Posterior cingulate gyrus (tissue), 11 donors: ENCODE measurements at regions not wholly inside any gene's neighbourhood (a gene's known extent, or its start where the extent isn't known, plus 50 kb on each side); places are given as distances from the start of the nearest gene placed in this dataset.
"Not testable (repeated sequence)": the region's sequence is repeated elsewhere in the genome, so short reads cannot be mapped to it uniquely, and the experiment has no call there.

Source experiments
- DNase-seq, 10 donors: peaks; one replicate each; pipeline versions ENCODE4 v3.0.0 to v3.0.0-alpha.2; 2020 to 2021; ENCODE audit warnings: mixed read lengths in 3 of 10
- intact Hi-C: fragments of 100-400 bp; cut with DNase I; formaldehyde crosslinking; loops from one replicate; pipeline ENCODE4 v1.15.1; 2023

GRCh38 chr11:57047610-57048009 lies 58.9 kb downstream of the OR5AK2 start:
- DNase-seq, result no peak
- intact Hi-C loops, result no loop called here

- intact Hi-C loops, result no loop called here
- no peak for DNase-seq
Measured at GRCh38 chr11:57049749-57050148, 61.0 kb downstream of the OR5AK2 start.

- DNase-seq, result no peak
- intact Hi-C loops, result no loop called here
Measured at GRCh38 chr11:57054817-57055216, 66.1 kb downstream of the OR5AK2 start.

GRCh38 chr11:57055744-57056143 lies 67.0 kb downstream of the OR5AK2 start:
- no peak for DNase-seq
- intact Hi-C loops, result no loop called here

GRCh38 chr11:57056735-57057134 lies 68.0 kb downstream of the OR5AK2 start:
- intact Hi-C loops, result no loop called here
- DNase-seq, result no peak

- no peak for DNase-seq
- intact Hi-C loops, result no loop called here
Measured at GRCh38 chr11:57057561-57057960, 68.8 kb downstream of the OR5AK2 start.

GRCh38 chr11:57062957-57063356 lies 74.2 kb downstream of the OR5AK2 start:
- intact Hi-C loops, result not testable (repeated sequence)
- DNase-seq, result peak in 3 of 10 donors; percentile 63 to 76 (median 73)

GRCh38 chr11:57069942-57070341 lies 81.2 kb downstream of the OR5AK2 start:
- DNase-seq, result no peak
- intact Hi-C loops, result no loop called here

GRCh38 chr11:57071829-57072228 lies 83.1 kb downstream of the OR5AK2 start:
- DNase-seq, result no peak

GRCh38 chr11:57072640-57073039 lies 83.9 kb downstream of the OR5AK2 start:
- DNase-seq, result no peak
- intact Hi-C loops, result no loop called here

More at GRCh38 chr11:57071829-57072228, 83.1 kb downstream of the OR5AK2 start:
- intact Hi-C loops, result no loop called here

- intact Hi-C loops, result no loop called here
Measured at GRCh38 chr11:57073128-57073527, 84.4 kb downstream of the OR5AK2 start.

GRCh38 chr11:57081356-57081755 lies 92.6 kb downstream of the OR5AK2 start:
- intact Hi-C loops, result no loop called here
- no peak for DNase-seq

More at GRCh38 chr11:57073128-57073527, 84.4 kb downstream of the OR5AK2 start:
- no peak for DNase-seq

GRCh38 chr11:57082125-57082524 lies 93.4 kb downstream of the OR5AK2 start:
- intact Hi-C loops, result no loop called here
- DNase-seq, result no peak

- no peak for DNase-seq
- intact Hi-C loops, result no loop called here
Measured at GRCh38 chr11:57083641-57084385, 95.1 kb downstream of the OR5AK2 start.

GRCh38 chr11:57085611-57086010 lies 96.1 kb upstream of the LRRC55 start:
- intact Hi-C loops, result no loop called here
- no peak for DNase-seq

GRCh38 chr11:57087991-57088390 lies 93.8 kb upstream of the LRRC55 start:
- DNase-seq, result no peak
- intact Hi-C loops, result no loop called here

GRCh38 chr11:57092028-57092698 lies 89.6 kb upstream of the LRRC55 start:
- intact Hi-C loops, result no loop called here
- DNase-seq, result peak in 1 of 10 donors; percentile 55

- intact Hi-C loops, result no loop called here
- DNase-seq, result no peak
Measured at GRCh38 chr11:57094181-57094935, 87.4 kb upstream of the LRRC55 start.

GRCh38 chr11:57095417-57095816 lies 86.3 kb upstream of the LRRC55 start:
- no peak for DNase-seq
- intact Hi-C loops, result no loop called here

- intact Hi-C loops, result no loop called here
- DNase-seq, result no peak
Measured at GRCh38 chr11:57095896-57096295, 85.9 kb upstream of the LRRC55 start.

GRCh38 chr11:57097149-57097548 lies 84.6 kb upstream of the LRRC55 start:
- DNase-seq, result no peak
- intact Hi-C loops, result no loop called here
